ENCODE measurements at regions not wholly inside any gene's neighbourhood (a gene's known extent, or its start where the extent isn't known, plus 50 kb on each side); places are given as distances from the start of the nearest gene placed in this dataset.

DNA sequence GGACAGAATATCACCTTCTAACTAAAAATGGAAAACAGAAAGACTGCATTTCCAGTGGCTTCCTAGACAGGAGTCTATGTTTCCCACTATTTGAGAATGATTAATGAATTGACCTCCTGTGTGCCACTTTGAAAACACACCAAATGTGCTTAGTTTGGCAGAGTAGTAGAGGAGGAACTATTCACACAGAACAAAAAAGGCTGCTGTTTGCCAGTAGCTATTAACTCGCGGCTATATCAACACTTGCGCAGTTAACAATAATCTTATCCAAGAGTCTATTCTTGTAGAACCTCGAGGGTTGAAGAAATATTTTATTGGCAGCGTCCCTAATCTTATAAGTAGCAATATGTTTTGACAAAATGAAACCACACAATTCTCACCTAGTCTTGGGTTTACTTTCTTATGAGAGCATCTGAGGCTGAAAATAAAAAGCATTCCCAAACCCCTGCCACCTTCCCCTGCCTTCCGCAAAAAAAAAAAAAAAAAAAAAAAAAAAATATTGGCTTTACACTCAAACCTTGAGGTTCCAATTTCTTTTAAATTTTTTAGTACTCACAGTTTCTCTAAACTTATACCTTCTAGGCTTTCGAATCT lies 127.3 kb upstream of the FLRT2 start:
- Histone ChIP-seq H3K36me3 (replicated peaks in 1 of 2; ENCODE audit: control insufficient read depth in 1 of 2, insufficient read depth in 2 of 2, low read length in 2 of 2) (no peaks in the 10 kb centered on the region), H3K27ac (ENCODE audit: low read depth in 1 of 2, low read length in 2 of 2) (no peak overlapping the region), H3K27me3 (ENCODE audit: control insufficient read depth in 2 of 2, insufficient read depth in 2 of 2, low read length in 2 of 2) (no peaks in the 10 kb centered on the region), H3K9me3 (replicated peaks in 1 of 2; ENCODE audit: control insufficient read depth in 1 of 2, insufficient read depth in 1 of 2, low read length in 2 of 2) (no peaks in the 10 kb centered on the region), H4K20me1 (ENCODE audit: insufficient read depth, low read length) (no peaks in the 10 kb centered on the region), H3K9ac (ENCODE audit: insufficient read depth, low read length, poor library complexity, severe bottlenecking) (no peak overlapping the region), H3K4me2 (replicated peaks; ENCODE audit: extremely low read depth, low read length, poor library complexity, severe bottlenecking) (no peak overlapping the region), H3K79me2 (ENCODE audit: insufficient read depth, low read length) (no peaks in the 10 kb centered on the region), H2AFZ (ENCODE audit: insufficient read depth, low read depth, low read length, poor library complexity, severe bottlenecking) (no peak overlapping the region), H3K4me3 (replicated peaks in 1 of 3; ENCODE audit: low read depth in 2 of 3, low read length in 3 of 3) (no peak overlapping the region), H3K4me1 (ENCODE audit: control insufficient read depth in 1 of 2, insufficient read depth in 2 of 2, low read length in 2 of 2) (no peaks in the 10 kb centered on the region)
- Mint-ChIP-seq H3K27me3 (ENCODE audit: low read depth in 3 of 3) (peaks cover 0 to 3% (median 1%) of the 10 kb centered on the region in 3 donors), H3K4me1 (no peaks in the 10 kb centered on the region), H3K9me3 (peaks cover 0 to 3% (median 0%) of the 10 kb centered on the region in 7 donors), H3K4me3 (no peak overlapping the region), H3K36me3 (no peaks in the 10 kb centered on the region), H3K27ac (no peak overlapping the region)
- intact Hi-C loops (cut with micrococcal nuclease) = no loop called here
- no peak for DNase-seq
- WGBS (ENCODE audit: insufficient coverage) = 100% methylated on average over 1 of the region's 7 CpGs
- TF ChIP-seq, protein P1, sequence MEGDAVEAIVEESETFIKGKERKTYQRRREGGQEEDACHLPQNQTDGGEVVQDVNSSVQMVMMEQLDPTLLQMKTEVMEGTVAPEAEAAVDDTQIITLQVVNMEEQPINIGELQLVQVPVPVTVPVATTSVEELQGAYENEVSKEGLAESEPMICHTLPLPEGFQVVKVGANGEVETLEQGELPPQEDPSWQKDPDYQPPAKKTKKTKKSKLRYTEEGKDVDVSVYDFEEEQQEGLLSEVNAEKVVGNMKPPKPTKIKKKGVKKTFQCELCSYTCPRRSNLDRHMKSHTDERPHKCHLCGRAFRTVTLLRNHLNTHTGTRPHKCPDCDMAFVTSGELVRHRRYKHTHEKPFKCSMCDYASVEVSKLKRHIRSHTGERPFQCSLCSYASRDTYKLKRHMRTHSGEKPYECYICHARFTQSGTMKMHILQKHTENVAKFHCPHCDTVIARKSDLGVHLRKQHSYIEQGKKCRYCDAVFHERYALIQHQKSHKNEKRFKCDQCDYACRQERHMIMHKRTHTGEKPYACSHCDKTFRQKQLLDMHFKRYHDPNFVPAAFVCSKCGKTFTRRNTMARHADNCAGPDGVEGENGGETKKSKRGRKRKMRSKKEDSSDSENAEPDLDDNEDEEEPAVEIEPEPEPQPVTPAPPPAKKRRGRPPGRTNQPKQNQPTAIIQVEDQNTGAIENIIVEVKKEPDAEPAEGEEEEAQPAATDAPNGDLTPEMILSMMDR (IDR thresholded peaks at IDR 0.05) = no peak

DNA sequence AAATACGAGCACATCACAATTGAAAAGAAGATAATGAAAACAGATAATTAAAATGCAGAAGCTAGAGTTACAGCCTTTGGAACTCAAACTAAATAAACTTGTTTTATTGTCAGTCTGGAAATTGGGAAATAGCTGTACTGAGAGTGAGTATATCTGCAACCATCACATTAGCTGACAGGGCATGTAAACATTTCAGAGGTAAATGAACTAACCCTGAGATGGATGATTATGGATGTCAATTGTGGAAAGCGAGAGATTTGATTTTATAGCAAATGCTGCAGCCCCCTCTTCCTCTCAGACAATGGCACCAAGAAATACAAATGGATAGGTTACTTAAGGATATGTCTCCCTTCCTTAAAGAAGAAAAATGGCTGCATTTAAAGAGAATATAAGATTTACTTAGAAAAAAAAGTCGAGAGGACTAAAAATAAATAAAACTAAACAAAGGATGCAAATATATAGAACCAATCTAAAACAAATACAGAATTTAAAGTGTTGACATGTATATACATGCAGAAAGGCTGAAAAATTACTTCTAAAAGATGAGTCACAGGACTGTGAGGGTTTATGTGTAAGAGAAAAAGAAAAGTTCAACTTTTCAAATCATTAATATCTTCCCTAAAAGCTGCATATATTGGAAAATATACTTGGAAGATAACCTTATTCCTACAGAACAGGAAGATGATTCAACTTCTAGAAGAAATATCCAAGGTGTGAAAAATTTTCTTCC lies 120.3 kb upstream of the FLRT2 start:
- no peak overlapping the region for H2AFZ ChIP-seq (ENCODE audit: insufficient read depth, low read depth, low read length, poor library complexity, severe bottlenecking)
- H3K9me3 ChIP-seq (replicated peaks in 1 of 2; ENCODE audit: control insufficient read depth in 1 of 2, insufficient read depth in 1 of 2, low read length in 2 of 2) = no peaks in the 10 kb centered on the region
- no CpG with 5 or more reads among the region's 3 CpGs for WGBS (ENCODE audit: insufficient coverage)

More for the DNA sequence above, 120.3 kb upstream of the FLRT2 start:
- no peak for DNase-seq
- H3K36me3 ChIP-seq (replicated peaks in 1 of 2; ENCODE audit: control insufficient read depth in 1 of 2, insufficient read depth in 2 of 2, low read length in 2 of 2) = no peaks in the 10 kb centered on the region
- no peaks in the 10 kb centered on the region for H3K79me2 ChIP-seq (ENCODE audit: insufficient read depth, low read length)
- H3K27ac ChIP-seq (ENCODE audit: low read depth in 1 of 2, low read length in 2 of 2) = no peak overlapping the region
- H4K20me1 ChIP-seq (ENCODE audit: insufficient read depth, low read length) = no peaks in the 10 kb centered on the region
- H3K36me3 Mint-ChIP-seq = no peaks in the 10 kb centered on the region
- peaks cover 0 to 3% (median 1%) of the 10 kb centered on the region in 7 donors for H3K9me3 Mint-ChIP-seq
- H3K27ac Mint-ChIP-seq = no peak overlapping the region
- H3K27me3 ChIP-seq (ENCODE audit: control insufficient read depth in 2 of 2, insufficient read depth in 2 of 2, low read length in 2 of 2) = no peaks in the 10 kb centered on the region
- H3K4me1 Mint-ChIP-seq = peaks cover 15% of the 10 kb centered on the region
- no peak overlapping the region for H3K4me3 Mint-ChIP-seq
- H3K27me3 Mint-ChIP-seq (ENCODE audit: low read depth in 3 of 3) = peaks cover 0 to 2% (median 0%) of the 10 kb centered on the region in 3 donors
- intact Hi-C loops (cut with micrococcal nuclease) = no loop called here
- no peak overlapping the region for H3K4me3 ChIP-seq (replicated peaks in 1 of 3; ENCODE audit: low read depth in 2 of 3, low read length in 3 of 3)
- TF ChIP-seq, protein P1 (IDR thresholded peaks at IDR 0.05) = no peak
- no peak overlapping the region for H3K4me2 ChIP-seq (replicated peaks; ENCODE audit: extremely low read depth, low read length, poor library complexity, severe bottlenecking)
- no peak overlapping the region for H3K9ac ChIP-seq (ENCODE audit: insufficient read depth, low read length, poor library complexity, severe bottlenecking)
- peaks cover 9 to 10% of the 10 kb centered on the region in 2 donors for H3K4me1 ChIP-seq (ENCODE audit: control insufficient read depth in 1 of 2, insufficient read depth in 2 of 2, low read length in 2 of 2)

All from CD14-positive monocyte (primary cell).